T-helper 1 cell treated with Interleukin-12 subunit alpha and Interleukin-12 subunit beta and Interleukin-4 antibody, amounts not matched to agents 30 ng/mL and 1 ng/mL, for 36 hours (primary cell): ENCODE measurements at regions not wholly inside any gene's neighbourhood (a gene's known extent, or its start where the extent isn't known, plus 50 kb on each side); places are given as distances from the start of the nearest gene placed in this dataset.

Experiments
- intact Hi-C: fragments of 100-400 bp; cut with micrococcal nuclease; formaldehyde crosslinking; loops from one replicate; pipeline ENCODE4 v1.15.1; 2024

DNA sequence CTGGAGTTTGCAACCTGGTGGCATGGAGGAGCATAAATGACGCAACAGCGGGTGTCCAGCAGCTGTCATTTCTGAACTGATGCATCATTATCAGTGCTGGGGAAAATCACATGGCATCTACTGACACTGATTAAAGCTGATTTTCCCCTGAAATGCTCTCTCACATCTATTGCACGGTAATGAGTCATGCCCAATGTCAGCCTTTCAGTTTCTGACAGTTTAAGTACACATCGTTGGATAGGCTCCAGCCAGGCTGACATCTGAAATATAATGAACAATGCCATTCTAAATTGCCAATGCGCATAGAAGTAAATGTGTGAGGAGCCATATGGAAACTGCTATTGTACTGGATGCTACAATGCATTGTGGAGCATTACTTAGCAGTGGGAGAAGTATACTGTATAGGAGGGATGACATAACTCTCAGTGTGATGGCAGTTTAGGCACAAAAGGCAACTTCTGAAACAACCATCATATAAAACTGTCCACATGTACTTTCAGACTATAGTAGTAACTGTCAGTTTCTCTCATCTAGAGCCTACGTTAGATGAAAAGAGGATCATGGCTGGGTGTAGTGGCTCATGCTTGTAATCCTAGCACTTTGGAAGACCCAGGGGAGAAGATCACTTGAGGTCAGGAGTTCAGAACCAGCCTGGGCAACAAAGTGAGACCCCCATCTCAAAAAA is 389.3 kb upstream of the DMAC1 start:
- intact Hi-C loops = no loop called here

DNA sequence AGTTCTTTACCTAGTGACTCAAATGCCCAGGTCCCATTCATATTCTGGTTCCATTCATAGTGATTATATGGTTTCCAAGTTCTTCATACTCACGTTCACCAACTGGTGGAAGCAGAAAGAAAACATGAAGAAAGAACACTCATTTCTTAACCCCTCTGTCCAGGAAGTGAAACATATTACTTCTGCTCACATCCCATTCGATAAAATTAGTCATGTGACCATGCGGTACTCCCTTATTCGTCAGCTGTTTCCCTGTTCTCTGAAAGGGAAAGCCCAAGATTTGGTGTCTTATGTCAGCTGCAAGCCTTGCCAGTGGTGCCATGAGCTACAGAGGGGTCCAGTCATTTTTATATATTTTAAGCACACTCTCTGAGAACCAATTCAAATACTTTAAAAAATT is 387.0 kb upstream of the DMAC1 start:
- intact Hi-C loops = no loop called here

DNA sequence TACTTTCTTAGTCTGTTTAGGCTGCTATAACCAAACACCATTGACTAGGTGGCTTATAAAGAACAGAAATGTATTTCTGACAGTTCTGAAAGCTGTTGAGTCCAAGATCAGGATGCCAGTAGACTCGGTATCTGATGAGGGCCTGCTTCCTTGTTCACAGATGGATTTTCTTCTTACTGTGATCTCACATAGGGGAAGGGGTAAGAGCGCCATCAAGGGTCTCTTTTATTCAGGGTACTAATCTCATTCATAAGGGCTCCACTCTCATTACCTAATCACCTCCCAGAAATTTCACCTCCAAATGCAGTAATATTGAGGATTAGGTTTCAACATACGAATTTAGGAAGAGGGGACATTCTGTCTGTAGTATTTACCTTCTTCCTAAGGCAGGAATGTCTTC is 384.0 kb upstream of the DMAC1 start:
- intact Hi-C loops = no loop called here

DNA sequence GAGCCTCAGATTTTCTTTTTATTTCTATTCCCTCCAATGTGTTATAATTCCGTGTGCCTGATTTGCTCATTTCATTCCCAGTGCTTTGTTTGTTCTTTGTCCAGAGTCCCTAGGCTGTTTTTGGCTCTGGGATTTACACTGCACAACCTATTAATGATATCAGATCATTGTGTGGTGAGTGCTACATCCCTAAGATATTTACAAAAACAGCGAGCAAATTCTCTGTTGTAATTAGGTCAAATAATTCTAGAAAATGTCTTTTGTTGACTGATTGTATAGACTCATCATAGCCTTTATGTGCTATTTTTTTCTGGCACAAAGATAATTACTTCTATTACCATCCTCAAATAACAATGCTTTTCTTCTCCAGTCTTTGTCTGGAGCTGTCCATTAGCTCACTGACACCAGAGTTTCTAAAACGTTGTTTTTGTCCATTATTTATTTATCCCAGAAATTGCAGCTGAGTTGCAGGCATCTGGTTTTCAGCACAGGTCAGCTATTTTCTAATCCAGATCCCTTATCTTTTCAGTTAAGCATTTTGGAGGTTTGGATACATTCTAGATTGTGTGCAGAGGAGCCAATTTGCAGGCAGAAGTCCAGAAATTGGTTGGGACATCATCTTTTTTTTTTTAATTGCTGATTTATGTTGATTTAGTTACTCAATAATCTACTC is 379.9 kb upstream of the DMAC1 start:
- intact Hi-C loops = no loop called here

DNA sequence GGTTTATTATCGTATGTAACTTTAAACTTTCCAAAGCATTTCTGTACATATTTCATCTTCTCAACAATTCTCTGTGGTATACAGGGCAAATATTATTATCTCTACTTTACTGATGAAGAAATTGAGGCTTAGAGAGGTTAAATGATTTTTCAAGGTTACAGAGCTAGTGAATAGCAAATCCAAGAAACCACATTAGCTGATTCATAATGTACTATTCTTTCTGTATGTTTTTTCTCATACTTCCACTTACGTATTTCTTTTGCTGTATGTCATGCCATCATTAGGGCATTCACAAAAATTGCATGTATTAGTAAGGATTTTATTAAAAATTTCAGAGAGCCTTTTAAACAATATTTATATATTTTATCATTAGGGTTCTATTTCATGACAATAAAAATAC is 372.4 kb upstream of the DMAC1 start:
- intact Hi-C loops = no loop called here

DNA sequence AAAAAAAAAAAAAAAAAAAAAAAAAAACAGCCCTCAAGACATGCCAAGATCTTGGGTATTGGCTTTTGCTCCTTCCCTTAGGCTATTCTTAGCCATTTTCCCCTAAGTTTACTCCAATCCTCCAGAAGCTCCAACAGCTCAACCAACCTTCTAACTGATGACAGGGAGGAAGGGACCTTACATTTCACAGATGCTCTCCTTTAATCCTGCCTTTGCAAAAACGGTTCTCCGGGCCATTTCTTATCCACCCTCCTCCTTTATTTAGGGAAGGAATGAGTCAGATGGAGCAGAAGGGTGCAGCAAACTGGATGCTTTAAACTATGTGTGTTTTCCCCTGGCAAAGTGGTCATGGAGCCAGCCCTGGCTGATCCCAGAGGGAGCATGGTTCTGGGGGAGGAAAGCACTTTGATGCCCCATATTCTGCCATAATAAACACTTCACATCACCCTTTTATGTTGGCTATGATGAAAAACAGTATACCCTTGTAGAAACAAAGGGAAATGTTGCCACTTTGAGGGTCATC is 369.4 kb upstream of the DMAC1 start:
- intact Hi-C loops = no loop called here

DNA sequence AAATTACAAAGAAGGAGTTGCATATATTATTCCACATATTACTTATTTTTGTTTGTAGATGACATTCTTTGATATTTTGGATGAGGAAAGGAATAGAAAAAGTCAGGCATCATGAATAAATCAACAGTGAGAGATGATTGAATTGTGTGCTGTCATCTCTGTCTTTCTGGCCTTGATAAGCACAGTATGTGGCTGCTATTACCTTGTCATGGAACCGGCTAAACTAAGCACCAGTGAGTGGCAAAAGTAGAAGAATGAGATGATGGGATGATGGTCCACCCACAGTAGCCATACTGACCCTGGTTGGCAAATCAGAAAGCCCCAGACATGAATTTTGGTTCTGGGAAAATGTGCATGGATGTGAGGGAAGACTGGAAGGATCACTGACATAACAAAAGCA is 361.2 kb upstream of the DMAC1 start:
- intact Hi-C loops = no loop called here

DNA sequence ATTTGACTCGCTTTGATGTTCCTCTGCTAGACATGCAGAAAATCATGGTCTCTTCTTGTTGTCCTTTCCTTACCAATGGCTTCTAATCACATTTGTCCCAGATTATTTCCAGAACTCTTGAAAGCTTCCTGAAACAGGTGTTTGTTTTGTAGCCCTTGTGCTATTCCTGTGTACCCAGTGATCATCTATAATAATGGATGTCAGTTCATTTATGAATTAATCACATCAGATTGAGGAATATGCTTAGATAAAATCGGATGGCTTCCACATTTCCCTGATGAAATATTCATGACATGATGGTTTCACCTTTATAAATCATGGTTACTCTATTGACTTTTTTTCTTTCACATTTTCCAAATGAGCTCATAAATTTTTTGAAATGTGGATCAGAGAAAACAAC is 359.0 kb upstream of the DMAC1 start:
- intact Hi-C loops = no loop called here

DNA sequence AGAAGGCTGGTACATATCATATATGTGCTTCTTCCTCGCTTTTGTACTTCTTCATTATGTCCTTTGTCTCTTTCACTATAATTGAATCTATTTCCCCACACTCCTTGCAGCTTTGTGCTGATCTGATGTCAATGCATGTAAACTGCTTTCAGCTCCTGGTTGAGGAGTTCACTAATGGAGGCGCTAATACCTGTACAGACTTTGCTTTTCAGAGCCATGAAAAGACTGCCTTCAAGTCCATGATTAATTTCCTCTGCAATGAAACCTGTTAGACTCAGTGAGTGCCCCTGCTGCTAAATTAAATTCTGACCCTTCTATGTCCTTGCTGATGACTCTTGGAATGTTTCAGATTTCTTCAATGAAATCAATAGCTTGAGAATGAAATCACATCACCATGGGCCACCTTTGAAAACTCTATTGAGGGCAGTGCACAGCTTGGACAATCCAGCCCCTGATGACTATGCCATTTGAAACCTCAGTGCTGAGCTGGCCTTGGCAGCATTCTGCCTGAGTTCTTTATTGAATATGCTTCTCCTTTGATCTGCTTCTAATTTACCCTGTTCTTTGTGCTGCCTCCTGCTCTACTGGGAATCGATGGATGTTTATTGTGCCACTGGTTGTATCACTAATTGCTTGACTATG is 358.2 kb upstream of the DMAC1 start:
- intact Hi-C loops = no loop called here

DNA sequence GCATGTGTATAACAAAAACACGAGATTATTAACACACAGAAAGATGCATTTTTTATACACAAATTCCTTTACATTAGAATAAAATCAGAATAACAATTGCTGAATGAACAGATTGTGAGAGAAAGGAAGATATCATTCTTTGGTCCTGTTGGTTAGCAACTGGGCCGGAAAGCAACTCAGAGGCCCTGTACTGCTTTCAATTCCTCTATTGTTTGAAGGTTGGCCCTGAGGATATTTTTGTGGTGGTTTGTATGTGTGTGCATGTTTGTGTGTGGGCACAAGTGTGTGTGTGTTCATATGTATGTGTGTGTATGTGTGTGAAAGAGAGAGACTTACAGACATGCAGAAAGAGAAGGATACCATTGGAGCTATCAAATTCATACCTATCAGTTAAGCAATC is 356.8 kb upstream of the DMAC1 start:
- intact Hi-C loops = no loop called here

DNA sequence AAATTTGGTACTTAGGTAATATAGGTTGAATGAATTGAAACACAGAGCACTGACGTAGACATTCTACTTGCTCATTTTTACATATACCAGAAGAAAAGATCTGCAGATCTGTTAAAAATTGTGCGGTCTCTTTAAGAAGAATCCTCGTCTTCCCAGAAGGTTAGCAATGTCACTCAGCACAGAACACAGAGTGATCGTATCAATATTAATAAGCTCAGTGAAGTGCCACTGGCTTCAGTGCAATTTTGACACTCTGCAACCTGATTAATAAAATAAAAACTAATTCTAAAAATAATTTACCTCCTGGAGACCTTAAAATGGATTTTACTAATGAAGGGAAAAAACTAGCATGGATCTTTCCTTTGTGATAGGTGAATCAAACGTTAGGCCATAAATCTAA is 356.1 kb upstream of the DMAC1 start:
- intact Hi-C loops = no loop called here

DNA sequence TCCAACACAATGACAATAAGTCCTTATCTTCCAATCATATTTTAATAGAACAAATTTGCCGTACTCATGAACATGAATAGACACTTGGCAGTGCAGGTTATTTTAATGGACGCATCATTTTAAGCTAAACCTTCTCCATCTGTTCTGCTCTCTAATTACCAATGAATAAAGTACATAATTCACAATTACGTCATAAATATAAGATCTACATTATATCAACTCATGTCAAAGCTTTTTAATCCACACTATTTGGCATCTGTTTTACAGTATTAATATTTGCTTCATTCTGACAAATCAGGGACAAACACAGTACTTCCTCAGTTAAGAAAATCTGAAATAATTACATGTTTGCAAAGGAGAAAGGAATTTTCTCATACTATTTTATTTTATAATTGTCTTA is 344.1 kb upstream of the DMAC1 start:
- intact Hi-C loops = no loop called here

DNA sequence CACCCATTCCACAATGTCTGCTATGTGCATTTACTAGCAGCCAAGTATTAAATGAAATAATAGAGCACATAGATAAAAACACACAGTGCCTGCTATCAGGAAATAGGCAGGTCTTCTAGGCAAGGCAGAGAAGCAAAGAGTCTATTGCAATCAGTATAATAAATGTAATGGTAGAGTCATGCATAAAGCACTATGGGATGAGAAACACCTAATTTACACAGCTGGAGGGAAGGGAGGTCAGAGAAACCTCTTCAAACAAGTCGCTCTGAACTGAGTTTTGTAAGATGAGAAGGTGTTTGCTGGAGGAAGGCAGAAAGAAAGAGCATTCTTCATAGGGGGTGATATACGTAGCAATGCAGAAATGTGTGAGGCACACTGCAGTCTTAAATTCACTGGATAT is 341.0 kb upstream of the DMAC1 start:
- intact Hi-C loops = no loop called here

DNA sequence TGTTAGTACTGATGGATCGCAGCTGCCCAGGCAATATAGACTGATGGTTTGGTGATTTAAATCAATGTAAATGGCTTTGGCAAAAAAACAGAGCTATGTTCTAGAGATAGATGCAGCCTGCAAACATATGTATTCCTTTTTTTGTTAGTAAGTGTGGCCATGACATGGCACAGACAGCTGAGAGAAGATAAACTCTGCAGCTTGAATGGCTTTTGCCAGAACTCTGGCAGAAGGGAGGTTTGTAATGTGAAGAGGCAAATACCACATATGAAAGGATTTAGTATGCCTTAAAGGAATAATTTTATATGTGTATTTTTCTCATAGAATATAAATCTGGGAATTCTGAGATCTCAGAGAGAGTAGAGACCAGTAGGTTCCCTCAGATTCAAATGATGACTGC is 340.2 kb upstream of the DMAC1 start:
- intact Hi-C loops = no loop called here

DNA sequence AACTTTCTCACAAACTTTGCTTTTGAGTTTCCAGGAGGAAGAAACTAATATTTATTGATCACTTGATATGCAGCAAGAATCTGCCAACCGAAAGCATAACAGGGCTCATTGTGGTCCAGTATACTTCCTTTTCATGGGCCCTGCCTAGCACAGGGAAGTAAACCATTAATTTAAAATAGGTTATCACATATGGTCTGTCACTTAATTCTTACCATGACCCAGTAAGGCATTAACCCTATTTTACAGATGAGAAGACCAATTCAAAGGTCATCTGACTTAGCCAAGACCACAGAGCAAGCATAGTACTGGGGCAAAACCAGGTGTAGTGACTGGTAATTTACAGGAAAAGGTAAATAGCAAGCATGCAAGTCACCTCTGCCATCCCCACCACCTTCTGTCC is 336.9 kb upstream of the DMAC1 start:
- intact Hi-C loops = no loop called here

DNA sequence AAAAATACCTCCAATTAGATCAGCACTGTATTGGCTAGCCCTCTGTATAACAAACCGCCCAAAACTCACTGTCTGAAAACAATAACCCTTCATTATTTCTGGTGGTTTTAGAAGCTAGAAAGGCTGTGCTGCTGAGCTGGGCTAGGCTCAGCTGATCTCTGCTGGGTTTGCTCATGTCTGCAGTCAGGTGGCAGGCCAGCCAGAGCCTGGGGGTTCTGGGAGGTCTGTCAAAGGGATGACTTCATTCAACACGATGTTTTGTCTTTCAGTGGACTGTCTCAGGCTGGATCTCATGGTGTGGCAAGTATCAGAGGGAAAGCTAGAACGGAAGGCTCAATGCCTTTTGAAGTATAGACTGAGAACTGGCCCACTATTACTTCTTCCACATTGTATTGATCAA is 335.1 kb upstream of the DMAC1 start:
- intact Hi-C loops = no loop called here

DNA sequence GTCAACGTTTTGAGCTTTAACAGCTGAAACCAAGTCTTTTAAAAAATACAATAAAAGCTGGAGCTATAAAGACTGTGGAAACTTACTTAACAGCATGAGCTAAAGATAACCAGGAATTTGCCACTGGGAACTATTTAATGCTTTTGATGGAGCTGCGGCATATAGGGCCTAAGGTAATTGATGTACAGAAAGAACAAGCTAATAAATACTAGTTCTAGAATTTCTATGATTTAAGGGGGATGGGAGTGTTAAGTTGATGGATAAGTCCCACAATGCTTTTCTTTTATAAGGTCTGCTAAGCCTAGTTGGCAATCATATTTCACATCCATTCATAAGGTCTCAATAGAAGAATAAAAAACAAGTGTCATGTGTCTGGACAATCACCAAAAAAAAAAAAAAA is 334.0 kb upstream of the DMAC1 start:
- intact Hi-C loops = no loop called here

DNA sequence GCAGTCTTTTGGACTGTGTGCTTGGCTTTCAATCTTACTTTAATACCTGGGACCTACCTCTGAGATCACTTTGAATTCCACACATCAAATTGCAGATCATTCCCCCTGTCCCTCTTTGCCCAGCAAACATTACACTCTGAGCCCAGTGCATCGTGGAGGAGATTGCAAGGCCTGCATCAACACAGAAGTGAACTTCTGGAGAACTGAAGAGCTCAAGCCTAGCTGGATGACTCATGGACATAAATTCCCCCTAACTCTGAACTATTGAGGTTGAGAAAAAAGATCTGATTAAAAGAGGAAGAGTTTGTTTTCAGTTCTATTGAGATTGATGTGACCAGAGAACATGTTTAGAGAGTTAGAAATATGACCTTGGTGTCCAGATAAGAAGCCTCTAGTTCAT is 316.0 kb upstream of the DMAC1 start:
- intact Hi-C loops = no loop called here

DNA sequence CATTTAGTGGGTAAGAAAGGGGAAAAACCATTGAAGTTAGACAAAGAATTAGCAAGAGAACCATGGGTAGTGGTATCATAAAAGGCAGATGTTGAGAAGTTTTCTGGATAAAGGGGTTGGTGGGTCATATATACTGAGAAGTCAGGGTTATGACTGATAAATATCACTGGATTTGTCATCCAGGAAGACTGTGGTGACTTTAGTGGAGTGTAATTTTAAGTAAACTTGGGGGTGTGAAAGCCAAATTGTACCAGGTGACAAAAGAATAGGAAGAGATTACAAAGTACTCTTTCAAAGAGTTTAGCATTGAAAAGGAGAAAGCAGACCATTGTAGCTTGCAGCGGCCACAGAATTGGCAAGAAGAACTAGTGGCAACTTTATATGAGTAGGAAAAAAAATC is 315.2 kb upstream of the DMAC1 start:
- intact Hi-C loops = no loop called here

DNA sequence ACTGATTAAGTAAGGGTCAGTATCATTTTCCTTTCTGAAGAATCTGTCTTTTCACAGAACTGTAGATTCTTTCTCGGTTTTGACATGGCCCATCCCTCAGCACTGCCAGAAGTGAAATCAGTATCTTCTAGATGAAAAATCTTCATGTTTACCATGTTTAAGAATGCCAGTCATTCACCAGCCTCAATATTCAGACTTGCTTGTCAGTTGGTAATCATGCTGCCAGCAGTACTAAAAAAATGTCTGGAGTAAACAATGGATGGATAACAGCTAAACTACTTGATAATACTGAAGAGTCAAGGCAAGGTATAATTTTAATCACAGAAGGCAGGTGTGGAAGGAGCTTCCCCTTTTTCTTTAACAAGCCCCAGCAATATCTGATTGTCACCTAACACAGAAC is 306.8 kb upstream of the DMAC1 start:
- intact Hi-C loops = no loop called here

DNA sequence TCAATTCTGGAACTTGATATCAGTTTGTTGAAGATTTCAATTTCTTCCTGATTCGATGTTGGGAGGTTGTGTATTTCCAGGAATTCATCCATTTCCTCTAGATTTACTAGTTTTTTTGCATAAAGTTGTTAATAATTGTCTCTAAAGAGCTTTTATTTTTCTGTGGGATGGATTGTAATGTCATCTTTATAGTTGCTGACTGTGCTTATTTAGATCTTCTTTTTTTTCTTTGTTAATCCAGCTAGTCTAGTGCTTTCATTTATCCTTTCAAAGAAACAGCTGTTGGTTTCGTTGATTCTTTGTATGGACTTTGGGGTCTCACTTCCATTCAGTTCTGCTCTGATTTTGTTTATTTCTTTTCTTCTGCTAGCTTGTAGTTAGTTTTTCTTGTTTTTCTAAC is 302.0 kb upstream of the DMAC1 start:
- intact Hi-C loops = no loop called here

DNA sequence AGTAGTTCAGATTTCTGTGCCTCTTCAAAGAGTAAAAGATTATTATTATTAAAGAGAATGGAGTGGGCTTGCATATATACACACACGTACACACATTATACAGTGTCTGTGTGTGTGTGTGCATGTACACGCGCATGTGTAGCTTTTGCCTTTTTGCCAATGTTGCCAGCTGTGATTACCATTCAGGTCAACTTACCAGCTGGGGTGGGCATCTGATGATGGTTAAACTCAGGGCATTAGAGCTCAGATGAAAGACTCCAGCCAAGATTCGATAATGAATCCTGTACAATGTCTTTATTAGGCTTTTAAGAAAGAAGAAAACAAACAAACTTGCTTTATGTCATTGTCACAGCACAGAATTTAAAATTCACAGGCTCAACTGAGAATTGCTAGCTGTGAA is 296.5 kb upstream of the DMAC1 start:
- intact Hi-C loops = no loop called here

DNA sequence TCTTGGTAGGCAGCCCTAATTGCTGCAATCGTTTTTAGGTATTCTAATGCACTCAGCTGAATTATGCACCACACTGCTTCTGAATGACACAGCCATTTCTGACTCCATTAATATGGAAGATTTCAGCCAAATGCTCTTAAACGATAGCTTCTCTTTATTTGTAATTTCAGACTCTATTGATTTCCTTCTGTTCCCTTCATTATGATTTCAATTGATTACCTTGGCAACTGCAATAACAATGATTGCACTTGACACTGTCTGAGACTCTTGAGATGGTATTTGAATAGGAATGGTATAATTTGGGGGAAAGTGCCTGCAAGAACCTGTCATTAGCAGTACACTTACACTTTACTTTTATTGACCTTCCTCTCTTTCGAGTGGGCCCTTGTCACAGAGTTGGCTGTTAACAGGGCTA is 296.1 kb upstream of the DMAC1 start:
- intact Hi-C loops = no loop called here
